Fibroblast of lung (primary cell): ENCODE measurements at regions not wholly inside any gene's neighbourhood (a gene's known extent, or its start where the extent isn't known, plus 50 kb on each side); places are given as distances from the start of the nearest gene placed in this dataset.
"Not testable (repeated sequence)": the region's sequence is repeated elsewhere in the genome, so short reads cannot be mapped to it uniquely, and the experiment has no call there.

Experiments used
- DNase-seq, 2 donors: peaks; one replicate each; pipeline versions ENCODE4 v3.0.0 to v3.0.0-alpha.2; 2010; ENCODE audit warnings: low read depth in 2 of 2
- H2AFZ ChIP-seq: 2 replicates; pipeline ENCODE4 v1.5.1; 2012; ENCODE audit warnings: low read length, control low read depth, inconsistent platforms
- H3K27ac ChIP-seq: 2 replicates; pipeline ENCODE4 v1.5.1; 2011; ENCODE audit warnings: low read length, control low read depth; ENCODE audit not compliant: insufficient read depth
- H3K27me3 ChIP-seq: 2 replicates; pipeline ENCODE4 v1.5.1; 2011; ENCODE audit warnings: mild to moderate bottlenecking, low read length; ENCODE audit not compliant: control insufficient read depth, insufficient read depth
- H3K36me3 ChIP-seq: 2 replicates; pipeline ENCODE4 v1.5.1; 2011; ENCODE audit warnings: low read length; ENCODE audit not compliant: control insufficient read depth, insufficient read depth
- H3K4me1 ChIP-seq: 2 replicates; pipeline ENCODE4 v1.5.1; 2011; ENCODE audit warnings: low read length; ENCODE audit not compliant: control insufficient read depth, insufficient read depth; ENCODE audit errors: extremely low read depth
- H3K4me2 ChIP-seq: 2 replicates; pipeline ENCODE4 v1.5.1; 2011; ENCODE audit warnings: low read length, control low read depth; ENCODE audit not compliant: insufficient read depth; ENCODE audit errors: extremely low read depth
- H3K4me3 ChIP-seq, 4 experiments: fragments of 200-600 bp in 1 of 4; sonication (generic) in 1 of 4; replicated peaks in 1 of 4; 2 replicates each; pipeline ENCODE4 v1.5.1; 2011 to 2016; ENCODE audit warnings: low read length in 4 of 4, low read depth in 3 of 4, mild to moderate bottlenecking in 3 of 4, control low read depth in 2 of 4, inconsistent platforms in 1 of 4, mixed read lengths in 1 of 4; ENCODE audit not compliant: insufficient read depth in 1 of 4; ENCODE audit errors: control extremely low read depth in 1 of 4
- H3K79me2 ChIP-seq: 2 replicates; pipeline ENCODE4 v1.5.1; 2012; ENCODE audit warnings: mild to moderate bottlenecking, low read length, inconsistent platforms; ENCODE audit not compliant: control insufficient read depth, insufficient read depth
- H3K9ac ChIP-seq: 2 replicates; pipeline ENCODE4 v1.5.1; 2011; ENCODE audit warnings: mild to moderate bottlenecking, low read length, control low read depth; ENCODE audit not compliant: insufficient read depth
- H3K9me3 ChIP-seq: 2 replicates; pipeline ENCODE4 v1.5.1; 2012; ENCODE audit warnings: low read depth, low read length; ENCODE audit not compliant: control insufficient read depth, insufficient read depth
- H4K20me1 ChIP-seq: 2 replicates; pipeline ENCODE4 v1.5.1; 2011; ENCODE audit warnings: low read length; ENCODE audit not compliant: control insufficient read depth, insufficient read depth; ENCODE audit errors: extremely low read depth
- EZH2 ChIP-seq: IDR thresholded peaks from 2 replicates; pipeline ENCODE4 v1.5.1; 2012; ENCODE audit warnings: low read length, control low read depth, mild to moderate bottlenecking; ENCODE audit errors: missing control alignments
- TF ChIP-seq, protein P1 (sequence below), 2 donors: IDR thresholded peaks in 1 of 2; conservative IDR thresholded peaks in 1 of 2; 1 replicate in 1 of 2; 2 replicates in 1 of 2; pipeline ENCODE4 v1.5.1; 2011 to 2012; ENCODE audit warnings: low read length in 2 of 2, control low read depth in 1 of 2, inconsistent platforms in 1 of 2, low read depth in 1 of 2, mild to moderate bottlenecking in 1 of 2

DNA sequence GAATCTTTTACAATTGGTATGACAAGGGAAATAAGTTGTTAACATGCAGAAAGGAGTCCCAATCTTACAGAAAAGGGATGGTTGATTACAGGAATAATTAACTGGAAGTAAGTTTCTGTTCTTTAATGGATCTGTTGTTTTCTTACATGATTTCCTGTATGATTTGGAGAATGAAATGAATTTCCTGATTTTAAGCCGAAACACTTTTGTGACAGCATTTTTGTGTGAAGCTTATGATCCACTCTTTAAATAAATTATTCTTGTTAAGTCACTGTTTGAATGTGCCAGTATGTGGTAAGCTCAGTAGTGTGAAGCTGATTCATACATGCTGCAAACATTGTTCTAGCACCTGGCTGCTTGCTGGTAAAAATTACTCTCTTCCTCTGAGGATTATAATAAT, 516.2 kb downstream of the DCDC2C start:
- Histone ChIP-seq H3K4me1 (no peaks in the 10 kb centered on the region), H3K4me2 (no peak overlapping the region), H3K79me2 (no peaks in the 10 kb centered on the region), H4K20me1 (no peaks in the 10 kb centered on the region), H3K27ac (no peak overlapping the region), H3K36me3 (no peaks in the 10 kb centered on the region), H3K9me3 (no peaks in the 10 kb centered on the region), H3K4me3 (no peak overlapping the region), H3K27me3 (no peaks in the 10 kb centered on the region), H3K9ac (no peak overlapping the region), H2AFZ (no peak overlapping the region)
- no peak for DNase-seq
- TF ChIP-seq, protein P1, sequence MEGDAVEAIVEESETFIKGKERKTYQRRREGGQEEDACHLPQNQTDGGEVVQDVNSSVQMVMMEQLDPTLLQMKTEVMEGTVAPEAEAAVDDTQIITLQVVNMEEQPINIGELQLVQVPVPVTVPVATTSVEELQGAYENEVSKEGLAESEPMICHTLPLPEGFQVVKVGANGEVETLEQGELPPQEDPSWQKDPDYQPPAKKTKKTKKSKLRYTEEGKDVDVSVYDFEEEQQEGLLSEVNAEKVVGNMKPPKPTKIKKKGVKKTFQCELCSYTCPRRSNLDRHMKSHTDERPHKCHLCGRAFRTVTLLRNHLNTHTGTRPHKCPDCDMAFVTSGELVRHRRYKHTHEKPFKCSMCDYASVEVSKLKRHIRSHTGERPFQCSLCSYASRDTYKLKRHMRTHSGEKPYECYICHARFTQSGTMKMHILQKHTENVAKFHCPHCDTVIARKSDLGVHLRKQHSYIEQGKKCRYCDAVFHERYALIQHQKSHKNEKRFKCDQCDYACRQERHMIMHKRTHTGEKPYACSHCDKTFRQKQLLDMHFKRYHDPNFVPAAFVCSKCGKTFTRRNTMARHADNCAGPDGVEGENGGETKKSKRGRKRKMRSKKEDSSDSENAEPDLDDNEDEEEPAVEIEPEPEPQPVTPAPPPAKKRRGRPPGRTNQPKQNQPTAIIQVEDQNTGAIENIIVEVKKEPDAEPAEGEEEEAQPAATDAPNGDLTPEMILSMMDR (conservative IDR thresholded peaks at IDR 0.05 in 1 of 2, IDR thresholded peaks at IDR 0.05 in 1 of 2; ENCODE audit: low read depth in 1 of 2, low read length in 2 of 2): no peak
- no peak for TF ChIP-seq EZH2

DNA sequence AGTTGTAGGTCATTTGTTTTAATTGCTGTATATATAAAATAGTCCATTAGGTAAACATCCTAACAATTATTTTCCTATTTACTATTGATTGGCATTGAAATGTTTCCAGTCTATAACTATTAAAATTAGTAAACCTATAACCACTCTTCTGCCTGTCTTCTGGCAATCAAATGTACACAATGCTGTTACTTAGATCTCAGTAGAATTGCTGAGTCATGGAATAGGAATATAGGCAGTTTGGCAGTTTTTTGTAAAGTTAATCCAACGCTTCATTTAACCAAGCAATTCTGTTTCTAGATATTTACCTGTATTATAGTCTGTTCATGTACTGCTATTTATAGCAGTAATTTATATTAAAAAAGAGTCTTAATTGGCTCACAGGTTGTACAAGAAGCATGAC, 518.1 kb downstream of the DCDC2C start:
- Histone ChIP-seq H3K36me3 (no peaks in the 10 kb centered on the region), H3K79me2 (no peaks in the 10 kb centered on the region), H3K9ac (no peak overlapping the region), H3K9me3 (no peaks in the 10 kb centered on the region), H3K4me2 (no peak overlapping the region), H3K27me3 (no peaks in the 10 kb centered on the region), H3K4me3 (no peak overlapping the region), H3K27ac (no peak overlapping the region), H3K4me1 (no peaks in the 10 kb centered on the region), H2AFZ (no peak overlapping the region), H4K20me1 (no peaks in the 10 kb centered on the region)
- TF ChIP-seq EZH2: no peak
- TF ChIP-seq, protein P1 (conservative IDR thresholded peaks at IDR 0.05 in 1 of 2, IDR thresholded peaks at IDR 0.05 in 1 of 2; ENCODE audit: low read depth in 1 of 2, low read length in 2 of 2): no peak
- DNase-seq: no peak

DNA sequence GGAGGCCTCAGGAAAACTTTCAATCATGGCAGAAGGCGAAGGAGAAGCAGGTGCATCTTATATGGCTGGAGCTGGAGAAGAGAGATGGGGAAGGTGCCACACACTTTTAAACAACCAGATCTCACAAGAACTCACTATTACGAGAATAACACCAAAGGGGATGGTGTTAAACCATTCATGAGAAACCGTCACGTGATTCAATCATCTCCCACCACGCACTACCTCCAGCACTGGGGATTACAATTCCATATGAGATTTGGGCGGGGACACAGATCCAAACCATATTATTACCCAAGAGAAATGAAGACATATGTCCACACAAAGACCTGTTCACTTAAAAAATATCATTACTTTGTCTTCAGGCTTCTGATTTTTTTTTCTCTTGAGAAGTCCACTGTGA, 518.5 kb downstream of the DCDC2C start:
- Histone ChIP-seq H3K4me1 (no peaks in the 10 kb centered on the region), H4K20me1 (no peaks in the 10 kb centered on the region), H3K36me3 (no peaks in the 10 kb centered on the region), H3K79me2 (no peaks in the 10 kb centered on the region), H3K4me3 (no peak overlapping the region), H3K9me3 (no peaks in the 10 kb centered on the region), H3K27me3 (no peaks in the 10 kb centered on the region), H3K4me2 (no peak overlapping the region), H3K9ac (no peak overlapping the region), H3K27ac (no peak overlapping the region), H2AFZ (no peak overlapping the region)
- TF ChIP-seq EZH2: no peak
- TF ChIP-seq, protein P1 (conservative IDR thresholded peaks at IDR 0.05 in 1 of 2, IDR thresholded peaks at IDR 0.05 in 1 of 2; ENCODE audit: low read depth in 1 of 2, low read length in 2 of 2): no peak
- DNase-seq: no peak

DNA sequence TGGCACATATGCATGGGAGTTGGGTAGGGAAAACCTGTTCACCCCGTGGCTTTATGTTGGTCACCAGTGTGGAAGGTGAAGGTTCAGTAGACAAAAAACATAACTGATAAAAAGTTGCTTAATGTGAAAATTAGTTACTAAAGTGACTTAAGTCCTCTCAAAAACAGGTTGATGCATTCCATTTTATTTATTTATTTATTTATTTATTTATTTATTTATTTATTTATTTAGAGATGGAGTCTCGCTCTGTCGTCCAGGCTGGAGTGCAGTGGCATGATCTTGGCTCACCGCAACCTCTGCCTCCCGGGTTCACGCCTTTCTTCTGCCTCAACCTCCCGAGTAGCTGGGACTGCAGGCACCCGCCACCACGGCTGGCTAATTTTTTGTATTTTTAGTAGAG, 541.0 kb downstream of the DCDC2C start:
- DNase-seq, H3K4me3 ChIP-seq, H3K4me2 ChIP-seq, H3K27ac ChIP-seq, H3K79me2 ChIP-seq, H3K36me3 ChIP-seq, H2AFZ ChIP-seq, H3K9me3 ChIP-seq, H3K9ac ChIP-seq, H3K27me3 ChIP-seq, H3K4me1 ChIP-seq, H4K20me1 ChIP-seq: not testable (repeated sequence)
